ENCODE measurements at regions not wholly inside any gene's neighbourhood (a gene's known extent, or its start where the extent isn't known, plus 50 kb on each side); places are given as distances from the start of the nearest gene placed in this dataset.

GRCh38 chr2:219699440-219699821 lies 72.0 kb downstream of the SLC4A3 start (continued):
- TF ChIP-seq CBX2 (IDR thresholded peaks at IDR 0.05; ENCODE audit: low read depth, low read length), result peak; percentile 30; the same call in 1 of the 2 replicates
- TF ChIP-seq CBX2 (CRISPR knock-in tag; IDR thresholded peaks at IDR 0.05; ENCODE audit: low read depth), result no peak
- TF ChIP-seq ZNF225 (CRISPR knock-in tag; IDR thresholded peaks at IDR 0.05), result no peak
- TF ChIP-seq ZNF3 (CRISPR knock-in tag; IDR thresholded peaks at IDR 0.05), result no peak
- TF ChIP-seq SOX6 (IDR thresholded peaks at IDR 0.05), result no peak
- TF ChIP-seq SOX6 (CRISPR knock-in tag; IDR thresholded peaks at IDR 0.05), result peak; percentile 35; the same call in 1 of the 2 replicates
- no peak for TF ChIP-seq HNF1A (IDR thresholded peaks at IDR 0.05; ENCODE audit: low read depth)
- TF ChIP-seq HNF1A (CRISPR knock-in tag; IDR thresholded peaks at IDR 0.05; ENCODE audit: borderline replicate concordance), result no peak
- 0 out of 2 replicates have a peak, but pooled peaks have one; percentile 4 for TF ChIP-seq TCF7 (IDR thresholded peaks at IDR 0.05; ENCODE audit: low read depth)
- TF ChIP-seq ZNF460 (CRISPR knock-in tag; IDR thresholded peaks at IDR 0.05; ENCODE audit: borderline replicate concordance), result no peak
- TF ChIP-seq TFE3 (CRISPR knock-in tag; IDR thresholded peaks at IDR 0.05), result no peak
- no peak for TF ChIP-seq SOX13 (IDR thresholded peaks at IDR 0.05)
- TF ChIP-seq SOX13 (CRISPR knock-in tag; conservative IDR thresholded peaks at IDR 0.05 in 1 of 2, IDR thresholded peaks at IDR 0.05 in 1 of 2), result peak in 1 of 2 experiments; percentile 40; a peak in 1 of 4 replicates
- TF ChIP-seq ZC3H13 (CRISPR knock-in tag; IDR thresholded peaks at IDR 0.05), result no peak
- no peak for TF ChIP-seq KDM2A (CRISPR knock-in tag; IDR thresholded peaks at IDR 0.05; ENCODE audit: borderline replicate concordance, low read depth)
- TF ChIP-seq NFE2L1 (CRISPR knock-in tag; IDR thresholded peaks at IDR 0.05; ENCODE audit: borderline replicate concordance), result no peak
- TF ChIP-seq ZNF30 (CRISPR knock-in tag; IDR thresholded peaks at IDR 0.05), result no peak
- TF ChIP-seq, protein P1, sequence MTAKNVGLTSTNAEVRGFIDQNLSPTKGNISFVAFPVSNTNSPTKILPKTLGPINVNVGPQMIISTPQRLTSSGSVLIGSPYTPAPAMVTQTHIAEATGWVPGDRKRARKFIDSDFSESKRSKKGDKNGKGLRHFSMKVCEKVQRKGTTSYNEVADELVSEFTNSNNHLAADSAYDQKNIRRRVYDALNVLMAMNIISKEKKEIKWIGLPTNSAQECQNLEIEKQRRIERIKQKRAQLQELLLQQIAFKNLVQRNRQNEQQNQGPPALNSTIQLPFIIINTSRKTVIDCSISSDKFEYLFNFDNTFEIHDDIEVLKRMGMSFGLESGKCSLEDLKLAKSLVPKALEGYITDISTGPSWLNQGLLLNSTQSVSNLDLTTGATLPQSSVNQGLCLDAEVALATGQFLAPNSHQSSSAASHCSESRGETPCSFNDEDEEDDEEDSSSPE (CRISPR knock-in tag; IDR thresholded peaks at IDR 0.05), result no peak
